IPS-NIHi7 (cell line): ENCODE measurements at regions not wholly inside any gene's neighbourhood (a gene's known extent, or its start where the extent isn't known, plus 50 kb on each side); places are given as distances from the start of the nearest gene placed in this dataset.
"Not testable (repeated sequence)": the region's sequence is repeated elsewhere in the genome, so short reads cannot be mapped to it uniquely, and the experiment has no call there.

Experiments
- DNase-seq: peaks from one replicate; pipeline ENCODE4 v3.0.0; 2012; ENCODE audit warnings: mixed read lengths; ENCODE audit errors: extremely low spot score

- no peak for DNase-seq
Measured at GRCh38 chr10:100661520-100661919, 83.9 kb upstream of the PAX2 start.

- no peak for DNase-seq
Measured at GRCh38 chr10:100662067-100662466, 83.3 kb upstream of the PAX2 start.

GRCh38 chr10:100664316-100665149, 80.8 kb upstream of the PAX2 start:
- DNase-seq: no peak

GRCh38 chr10:100666634-100667033, 78.7 kb upstream of the PAX2 start:
- not testable (repeated sequence) for DNase-seq

- DNase-seq: no peak
Measured at GRCh38 chr10:100669616-100670015, 75.8 kb upstream of the PAX2 start.

- DNase-seq: no peak
Measured at GRCh38 chr10:100670368-100670767, 75.0 kb upstream of the PAX2 start.

GRCh38 chr10:100670828-100671479, 74.4 kb upstream of the PAX2 start:
- DNase-seq: peak; percentile 77

GRCh38 chr10:100672199-100672598, 73.2 kb upstream of the PAX2 start:
- DNase-seq: no peak

GRCh38 chr10:100677290-100677945, 68.0 kb upstream of the PAX2 start:
- DNase-seq: no peak

- DNase-seq: no peak
Measured at GRCh38 chr10:100679327-100679726, 66.1 kb upstream of the PAX2 start.

- no peak for DNase-seq
Measured at GRCh38 chr10:100683004-100683403, 62.4 kb upstream of the PAX2 start.

- DNase-seq: no peak
Measured at GRCh38 chr10:100683545-100684300, 61.7 kb upstream of the PAX2 start.

- no peak for DNase-seq
Measured at GRCh38 chr10:100684688-100685235, 60.6 kb upstream of the PAX2 start.

GRCh38 chr10:100685331-100685730, 60.1 kb upstream of the PAX2 start:
- no peak for DNase-seq

GRCh38 chr10:100687143-100688003, 58.0 kb upstream of the PAX2 start:
- DNase-seq: no peak

- DNase-seq: no peak
Measured at GRCh38 chr10:100688201-100688600, 57.2 kb upstream of the PAX2 start.

- no peak for DNase-seq
Measured at GRCh38 chr10:100693821-100694220, 51.6 kb upstream of the PAX2 start.
